ENCODE measurements at regions not wholly inside any gene's neighbourhood (a gene's known extent, or its start where the extent isn't known, plus 50 kb on each side); places are given as distances from the start of the nearest gene placed in this dataset.
"Not testable (repeated sequence)": the region's sequence is repeated elsewhere in the genome, so short reads cannot be mapped to it uniquely, and the experiment has no call there.

DNA sequence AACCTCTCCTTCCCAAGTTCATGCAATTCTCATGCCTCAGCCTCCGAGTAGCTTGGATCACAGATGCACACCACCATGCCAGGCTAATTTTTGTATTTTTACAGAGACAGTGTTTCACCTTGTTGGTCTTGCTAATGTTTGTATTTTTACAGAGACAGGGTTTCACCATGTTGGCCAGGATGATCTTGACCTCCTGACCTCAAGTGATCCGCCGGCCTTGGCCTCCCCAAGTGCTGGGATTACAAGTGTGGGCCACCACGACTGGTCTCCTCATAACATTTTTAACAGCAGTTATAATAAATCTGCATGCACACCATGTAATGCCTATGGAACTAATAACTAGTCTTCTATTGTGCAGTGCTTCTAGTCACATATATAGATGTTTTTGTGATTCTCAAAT, 123.8 kb upstream of the VKORC1L1 start:
- TF ChIP-seq CTCF (IDR thresholded peaks at IDR 0.05; ENCODE audit: low read depth, low read length): no peak
- DNase-seq (ENCODE audit: extremely low read depth, low read depth): no peak

DNA sequence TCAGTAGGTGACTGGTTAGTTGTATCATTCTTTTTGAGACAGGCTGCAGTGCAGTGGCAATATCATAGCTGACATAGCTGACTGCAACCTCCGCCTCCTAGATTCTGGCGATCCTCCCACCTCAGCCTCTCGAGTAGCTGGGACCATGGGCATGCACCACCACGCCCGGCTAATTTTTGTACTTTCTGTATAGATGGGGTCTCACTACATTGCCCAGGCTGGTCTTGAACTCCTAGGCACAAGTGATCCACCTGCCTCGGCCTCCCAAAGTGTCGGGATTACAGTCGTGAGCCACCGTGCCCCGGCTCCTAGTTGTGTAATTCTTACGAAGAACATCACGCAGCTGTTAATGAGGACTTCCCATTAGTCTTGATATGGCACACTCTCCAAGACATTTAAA, 123.4 kb upstream of the VKORC1L1 start:
- TF ChIP-seq CTCF (IDR thresholded peaks at IDR 0.05; ENCODE audit: low read depth, low read length): no peak
- no peak for DNase-seq (ENCODE audit: extremely low read depth, low read depth)

DNA sequence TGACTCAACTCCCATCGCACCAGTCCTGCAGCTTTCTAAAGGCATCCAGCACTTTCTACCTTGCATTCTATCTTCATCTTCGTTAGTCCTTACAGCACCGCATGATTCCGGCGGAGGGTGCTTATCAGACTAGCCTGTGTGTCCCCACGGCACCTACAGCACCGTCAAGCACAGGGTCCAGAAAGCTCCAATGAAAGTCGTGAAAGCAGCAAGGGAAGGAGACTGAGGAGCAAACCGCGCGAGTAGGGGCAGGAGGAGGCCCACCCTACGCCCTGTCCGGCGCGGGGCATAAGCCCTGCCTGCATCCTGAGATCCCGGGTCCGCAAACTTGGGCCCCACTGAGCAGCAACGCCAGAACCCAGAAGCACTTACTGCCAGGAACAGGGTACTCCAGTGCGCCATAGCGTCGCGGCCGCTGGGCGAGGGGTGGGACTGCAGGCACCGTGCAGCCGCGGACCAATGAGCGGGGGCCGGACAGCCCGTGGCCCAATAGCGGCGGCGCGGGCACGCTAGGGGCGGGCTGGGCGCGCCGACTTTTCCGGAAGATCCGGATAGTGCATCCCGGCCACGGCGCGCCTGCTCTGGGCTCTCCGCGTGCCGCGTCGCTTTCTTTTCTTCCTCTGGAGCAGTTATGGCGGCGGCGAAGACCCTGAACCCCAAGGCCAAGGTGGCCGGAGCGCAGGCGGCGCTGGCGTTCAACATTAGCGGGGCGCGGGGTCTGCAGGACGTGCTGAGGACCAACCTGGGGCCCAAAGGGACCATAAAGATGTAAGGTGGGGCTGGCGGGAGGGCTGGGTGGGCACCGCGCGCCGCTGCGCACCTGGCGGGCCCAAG, 122.1 kb upstream of the VKORC1L1 start:
- no peak for TF ChIP-seq CTCF (IDR thresholded peaks at IDR 0.05; ENCODE audit: low read depth, low read length)
- peak; percentile 56 for DNase-seq (ENCODE audit: extremely low read depth, low read depth)

- not testable (repeated sequence) for DNase-seq (ENCODE audit: extremely low read depth, low read depth)
Measured at GRCh38 chr7:65754070-65754469, 118.8 kb upstream of the VKORC1L1 start.

DNA sequence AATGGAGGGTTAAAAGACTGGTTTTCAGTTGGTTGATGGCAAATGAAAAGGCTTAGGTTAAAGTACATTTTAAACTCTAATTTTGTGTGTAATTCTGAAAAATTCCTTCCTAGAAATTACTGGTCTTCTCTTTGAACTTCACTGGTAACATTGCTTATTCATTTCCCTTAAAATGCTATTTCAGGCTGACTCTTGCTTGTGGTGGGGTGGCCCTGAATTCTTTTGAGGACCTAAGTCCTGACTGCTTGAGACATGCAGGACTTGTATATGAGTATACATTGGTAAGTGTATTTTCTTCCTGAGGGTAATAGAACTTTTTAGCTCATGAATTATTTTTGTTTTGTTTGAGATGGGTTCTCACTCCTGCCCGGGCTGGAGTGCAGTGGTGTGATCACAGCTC, 113.9 kb upstream of the VKORC1L1 start:
- DNase-seq (ENCODE audit: extremely low read depth, low read depth): not testable (repeated sequence)

- not testable (repeated sequence) for DNase-seq (ENCODE audit: extremely low read depth, low read depth)
Measured at GRCh38 chr7:65762712-65763111, 110.2 kb upstream of the VKORC1L1 start.

DNA sequence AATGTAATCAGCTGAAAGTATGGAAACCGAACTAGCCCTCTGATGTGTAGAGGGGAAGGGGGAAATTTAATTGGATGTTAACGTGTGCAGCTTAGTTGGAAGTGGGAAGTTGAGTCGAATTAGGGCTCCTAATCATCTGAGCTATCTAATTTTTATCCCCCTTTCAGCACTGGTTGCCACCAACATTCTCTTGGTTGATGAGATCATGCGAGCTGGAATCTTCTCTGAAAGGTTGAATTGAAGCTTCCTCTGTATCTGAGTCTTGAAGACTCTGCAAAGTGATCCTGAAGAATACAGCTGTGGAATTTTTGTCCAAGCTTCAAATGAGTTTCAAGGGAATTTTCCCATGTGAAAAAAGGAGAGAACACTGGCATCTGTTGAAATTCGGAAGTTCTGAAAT, 109.8 kb upstream of the VKORC1L1 start:
- not testable (repeated sequence) for DNase-seq (ENCODE audit: extremely low read depth, low read depth)

DNA sequence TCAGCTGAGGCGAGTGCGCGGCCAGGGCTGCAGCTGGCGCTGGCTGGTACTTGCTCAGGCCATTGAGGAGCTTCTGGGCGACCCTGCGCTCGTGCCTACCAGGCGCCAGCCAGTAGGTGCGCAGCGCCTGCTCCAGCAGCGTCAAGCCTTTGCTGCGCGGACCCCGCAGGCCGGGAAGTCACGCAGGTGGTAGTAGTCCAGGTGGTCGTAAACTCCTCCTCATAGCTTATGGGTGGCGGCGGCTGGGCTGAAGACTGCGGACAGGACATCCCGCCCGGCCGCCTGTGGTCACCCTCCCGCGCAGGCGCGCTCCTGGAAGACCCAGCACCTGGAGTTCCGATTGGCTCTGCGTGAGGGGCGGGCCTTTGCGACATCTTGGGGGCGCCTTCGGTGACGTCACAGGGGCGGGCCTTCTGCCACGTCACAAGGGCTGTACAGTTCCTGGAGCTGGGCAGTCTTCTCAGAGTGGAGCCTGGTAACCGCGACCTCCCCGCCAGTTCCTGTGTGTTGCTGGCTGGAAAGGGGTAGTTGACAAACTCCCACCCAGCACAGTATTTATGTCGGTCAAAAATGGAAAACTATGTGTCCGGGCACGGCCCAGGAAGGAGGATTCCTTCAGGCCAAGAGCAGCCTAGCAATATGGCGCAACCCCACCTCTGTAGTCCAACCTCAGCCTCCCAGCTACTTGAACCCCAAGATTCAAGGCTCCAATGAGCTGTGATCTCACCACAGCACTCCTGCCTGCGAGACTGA, 102.2 kb upstream of the VKORC1L1 start:
- peak; percentile 72 for DNase-seq (ENCODE audit: extremely low read depth, low read depth)

DNA sequence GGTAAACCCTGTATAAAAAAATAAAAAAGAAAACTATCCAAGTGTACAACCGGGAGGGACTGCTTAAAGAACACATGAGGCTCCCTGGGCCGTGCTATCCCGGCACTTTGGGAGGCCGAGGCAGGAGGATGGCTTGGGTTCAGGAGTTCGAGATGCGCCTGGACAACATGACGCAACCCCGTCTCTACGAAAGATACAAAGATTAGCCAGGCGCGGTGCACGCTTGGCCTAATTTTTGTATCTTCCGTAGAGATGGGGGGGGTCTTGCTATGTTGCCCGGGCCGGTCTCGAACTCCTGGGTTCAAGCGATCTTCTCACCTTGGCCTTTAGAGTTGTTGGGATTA, 101.7 kb upstream of the VKORC1L1 start:
- DNase-seq (ENCODE audit: extremely low read depth, low read depth): not testable (repeated sequence)

GRCh38 chr7:65776677-65777076, 96.2 kb upstream of the VKORC1L1 start:
- DNase-seq (ENCODE audit: extremely low read depth, low read depth): not testable (repeated sequence)

GRCh38 chr7:65789943-65790342, 82.9 kb upstream of the VKORC1L1 start:
- not testable (repeated sequence) for DNase-seq (ENCODE audit: extremely low read depth, low read depth)

- not testable (repeated sequence) for DNase-seq (ENCODE audit: extremely low read depth, low read depth)
Measured at GRCh38 chr7:65791788-65792187, 81.1 kb upstream of the VKORC1L1 start.

DNA sequence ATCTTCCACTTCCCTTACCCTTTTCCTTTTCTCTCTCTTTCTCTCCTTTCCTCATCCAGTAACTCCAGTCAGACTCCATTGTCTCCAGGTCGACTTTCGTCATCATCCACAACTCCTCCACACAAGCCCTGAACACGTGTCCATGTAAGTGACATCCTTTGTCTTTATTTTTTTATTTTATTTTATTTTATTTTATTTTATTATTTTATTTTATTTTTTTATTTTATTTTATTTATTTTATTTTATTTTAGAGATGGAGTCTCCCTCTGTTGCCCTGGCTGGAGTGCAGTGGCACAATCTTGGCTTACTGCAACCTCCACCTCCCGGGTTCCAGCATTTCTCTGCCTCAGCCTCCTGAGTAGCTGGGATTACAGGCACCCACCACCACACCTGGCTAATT, 80.1 kb upstream of the VKORC1L1 start:
- DNase-seq (ENCODE audit: extremely low read depth, low read depth): not testable (repeated sequence)

DNA sequence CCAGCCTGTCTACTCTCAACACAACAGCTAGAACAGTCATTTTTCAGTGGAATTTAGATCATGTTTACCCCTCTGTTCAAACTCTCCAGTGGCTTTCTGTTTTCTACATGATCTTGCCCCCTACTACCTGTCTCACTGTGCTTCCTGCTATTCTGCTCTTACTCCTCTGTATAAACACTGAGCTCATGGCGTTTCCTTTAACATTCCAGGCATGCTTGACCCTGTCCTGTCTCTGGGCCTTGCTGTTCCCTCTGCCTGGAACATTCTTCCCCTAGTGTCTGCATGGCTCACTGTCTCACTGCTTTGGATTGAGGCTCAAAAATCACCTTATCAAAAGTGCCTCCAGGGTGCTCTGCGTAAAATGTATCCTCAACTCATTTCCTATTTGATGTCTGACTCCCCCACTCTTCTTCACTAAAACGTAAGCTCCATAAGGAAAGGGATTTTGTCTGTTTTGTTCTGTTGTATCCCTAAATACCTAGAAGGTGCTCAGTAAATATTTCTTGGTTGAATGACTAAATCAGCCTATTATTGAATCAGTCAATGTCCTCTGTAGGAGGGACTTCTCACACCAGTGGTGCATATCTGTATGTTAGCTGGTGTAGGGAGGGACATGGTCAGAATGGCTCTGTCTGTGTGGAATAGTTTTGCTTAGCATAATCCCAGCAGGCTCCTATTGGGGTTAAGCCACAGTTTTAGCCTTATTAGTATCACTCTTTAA, 78.0 kb upstream of the VKORC1L1 start:
- DNase-seq (ENCODE audit: extremely low read depth, low read depth): not testable (repeated sequence)

DNA sequence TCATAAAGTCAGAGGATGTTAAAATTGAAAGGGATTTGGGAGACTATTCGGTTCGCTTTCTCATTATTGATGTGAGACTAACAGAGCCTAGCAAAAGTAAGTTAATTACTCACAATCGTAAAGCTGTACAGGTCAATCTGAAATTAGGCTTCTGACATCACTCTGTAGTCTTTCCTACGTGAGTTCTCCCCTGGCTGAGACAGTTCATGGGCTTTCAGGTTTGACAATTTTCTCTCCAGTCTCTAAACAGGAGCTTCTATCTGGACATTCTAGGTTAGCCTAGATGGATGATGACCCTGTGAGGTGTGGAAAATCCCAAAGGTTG, 77.5 kb upstream of the VKORC1L1 start:
- DNase-seq (ENCODE audit: extremely low read depth, low read depth): not testable (repeated sequence)
